DMS114 treated with DMSO at 0.1 percent for 48 hours (cell line): ENCODE measurements at regions not wholly inside any gene's neighbourhood (a gene's known extent, or its start where the extent isn't known, plus 50 kb on each side); places are given as distances from the start of the nearest gene placed in this dataset.

Experiments used
- DNase-seq: peaks from one replicate; lab custom pipeline; 2025; ENCODE audit not compliant: unreplicated experiment; lab: John Stamatoyannopoulos, UW

DNA sequence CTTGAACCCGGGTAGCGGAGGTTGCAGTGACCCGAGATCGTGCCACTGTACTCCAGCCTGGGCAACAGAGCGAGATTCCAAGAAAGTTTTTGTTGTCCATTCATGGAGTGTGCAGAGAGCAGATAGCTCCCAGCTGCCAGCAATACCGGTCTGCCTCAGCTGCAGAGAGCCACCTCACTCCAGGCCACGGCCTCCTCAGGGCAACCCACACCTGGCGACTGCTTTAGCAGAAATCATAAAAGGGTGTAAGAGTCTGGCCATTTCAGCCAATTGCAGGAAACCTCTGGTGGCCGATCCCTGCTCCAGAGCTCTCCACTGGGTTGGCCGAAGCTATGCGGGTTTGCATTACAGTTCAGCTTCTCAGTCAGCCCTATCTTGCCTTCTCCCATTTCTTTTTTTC, 227.4 kb upstream of the BCOR start:
- DNase-seq, result no peak

DNA sequence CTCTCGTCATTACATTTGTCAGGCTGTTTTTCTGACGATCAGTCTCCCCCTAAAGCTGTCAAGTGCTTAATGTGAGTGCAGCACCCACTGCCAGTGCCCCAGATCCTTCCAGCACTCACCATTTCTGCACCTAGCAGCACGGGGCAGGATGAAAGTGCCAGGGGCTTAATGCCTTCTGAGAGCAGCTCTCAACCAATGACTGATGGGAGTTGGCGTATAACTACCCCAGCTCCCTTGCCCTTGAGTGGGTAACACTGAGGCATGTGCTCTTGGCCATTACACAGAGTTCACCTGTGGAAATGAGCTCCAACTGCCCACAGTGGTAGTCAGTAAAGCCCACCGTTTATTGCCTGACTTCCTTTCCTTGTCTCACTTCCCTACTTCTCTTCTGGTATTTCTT, 226.2 kb upstream of the BCOR start:
- DNase-seq, result no peak

DNA sequence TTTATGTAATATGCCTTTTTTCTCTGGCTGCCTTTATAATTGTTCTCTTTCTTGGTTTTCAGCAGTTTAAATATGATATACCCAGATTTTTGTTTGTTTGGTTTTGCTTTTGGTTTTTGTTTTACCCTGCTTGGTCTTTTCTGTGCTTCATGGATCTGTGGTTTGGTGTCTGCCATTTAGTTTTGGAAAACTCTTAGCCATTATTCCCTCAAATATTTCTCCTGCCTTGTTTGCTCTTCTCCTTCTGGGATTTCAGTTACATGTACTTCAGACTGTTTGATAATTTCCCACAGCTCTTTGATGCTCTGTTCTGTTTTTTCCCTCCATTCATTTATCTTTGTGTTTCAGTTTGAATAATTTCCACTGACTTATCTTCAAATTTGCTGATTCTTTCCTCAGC, 223.1 kb upstream of the BCOR start:
- DNase-seq, result no peak

DNA sequence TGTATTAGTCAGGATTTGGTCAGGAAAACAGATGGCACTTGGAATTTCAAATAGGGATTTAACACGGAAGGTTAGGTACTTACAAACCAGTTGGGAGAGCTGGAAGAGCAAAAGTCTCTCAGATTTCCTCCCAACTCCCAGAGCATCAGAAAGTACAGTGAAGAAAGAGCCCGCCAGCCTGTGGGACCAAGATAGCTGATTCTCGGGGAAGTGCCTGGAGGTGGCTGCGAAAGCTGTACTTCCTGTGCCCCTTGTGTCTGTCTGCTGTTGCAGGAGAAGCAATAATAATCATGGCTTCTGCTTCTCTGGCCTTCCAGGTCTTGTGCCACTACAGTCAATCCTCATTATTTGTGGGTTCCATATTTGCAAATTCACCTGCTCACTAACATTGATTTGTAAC, 221.0 kb upstream of the BCOR start:
- DNase-seq, result no peak

DNA sequence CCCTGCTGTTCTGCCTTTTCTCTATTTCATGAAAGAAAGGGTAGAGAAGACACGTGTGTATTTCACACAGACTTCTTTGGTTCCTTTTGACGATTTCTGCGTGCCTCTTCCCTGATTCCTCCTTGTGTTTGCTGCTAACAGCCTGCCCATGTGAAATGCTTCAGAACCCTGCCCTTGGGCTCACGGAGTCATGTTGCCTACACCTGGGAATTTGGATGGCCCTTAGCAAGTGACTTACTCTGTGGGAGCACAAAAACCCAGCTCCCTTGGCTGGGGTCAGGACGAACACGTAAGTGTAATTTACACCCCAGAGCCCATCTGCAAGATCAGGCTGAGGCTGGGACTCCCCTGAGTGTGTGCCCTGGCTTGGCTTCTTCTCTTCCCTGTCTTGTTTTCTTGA, 220.3 kb upstream of the BCOR start:
- no peak for DNase-seq

DNA sequence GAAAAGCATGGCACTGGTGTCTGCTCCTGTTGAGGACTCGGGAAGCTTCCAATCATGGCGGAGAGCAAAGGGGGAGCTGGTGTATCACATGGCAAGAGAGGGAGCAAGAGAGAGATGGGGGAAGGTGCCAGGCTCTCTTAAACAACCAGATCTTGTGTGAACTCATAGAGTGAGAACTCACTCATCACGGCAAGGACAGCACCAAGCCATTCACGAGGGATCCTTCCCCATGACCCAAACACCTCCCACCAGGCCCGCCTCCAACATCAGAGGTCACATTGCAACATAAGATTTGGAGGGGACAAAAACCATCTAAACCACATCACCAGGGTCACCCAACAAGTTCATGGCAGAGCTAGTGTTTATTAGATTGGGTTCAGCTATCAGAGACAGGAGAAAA, 218.7 kb upstream of the BCOR start:
- no peak for DNase-seq

DNA sequence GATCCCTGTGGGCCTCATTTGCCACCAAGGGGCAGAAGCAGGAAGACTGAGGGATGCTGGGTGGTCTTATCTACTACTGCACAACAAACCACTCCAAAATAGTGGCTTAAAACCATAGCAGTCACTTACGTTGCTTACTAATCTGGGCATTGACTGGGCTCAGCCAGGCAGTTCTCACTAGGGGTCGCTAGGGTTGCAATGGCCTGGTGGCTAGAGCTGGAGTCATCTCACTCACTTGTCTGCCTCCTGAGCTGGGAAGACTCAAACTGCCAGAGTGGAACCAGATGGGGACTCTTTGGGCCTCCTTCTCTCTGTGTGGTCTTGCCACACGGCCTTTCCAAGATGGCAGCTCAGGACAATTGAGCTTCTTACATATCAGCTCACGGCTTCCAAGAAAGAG, 216.3 kb upstream of the BCOR start:
- DNase-seq, result no peak

DNA sequence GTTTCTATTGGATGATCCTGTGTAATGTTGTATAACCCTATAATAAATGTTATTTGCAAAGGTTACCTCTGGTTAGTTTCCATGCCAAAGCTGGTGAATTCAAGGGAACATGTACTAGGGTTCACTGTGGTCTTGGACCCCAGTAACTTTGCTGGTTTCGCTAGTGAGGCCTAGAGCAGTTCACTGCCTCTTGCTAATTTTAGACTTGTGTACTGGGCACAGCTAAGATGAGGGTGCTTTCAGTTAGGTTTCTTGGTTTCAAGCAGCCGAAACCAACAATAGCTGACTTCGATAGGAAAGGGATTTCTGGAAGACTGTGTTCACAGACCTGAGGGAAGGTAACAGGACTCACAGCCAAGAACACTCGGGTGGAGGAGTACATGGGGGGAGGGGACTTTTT, 215.5 kb upstream of the BCOR start:
- DNase-seq, result no peak

DNA sequence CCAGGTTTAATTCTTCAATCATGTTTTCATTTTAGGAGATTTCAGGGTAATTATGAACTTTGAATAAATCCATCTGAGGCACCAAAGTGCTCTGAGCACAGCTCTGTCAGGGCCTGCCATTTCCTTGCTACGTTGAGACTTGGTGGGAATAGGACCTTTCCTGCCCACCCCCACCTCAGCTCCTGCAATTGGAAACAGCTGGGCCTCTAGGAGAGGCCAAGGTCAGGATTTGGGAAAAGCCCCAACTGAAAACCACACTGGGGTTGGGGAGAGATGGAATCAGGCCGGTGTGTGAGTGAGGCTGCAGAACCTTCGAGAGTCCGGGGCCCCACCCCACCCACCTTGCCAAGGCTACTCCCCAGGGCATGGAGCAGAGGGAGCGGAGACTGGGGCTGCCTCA, 212.7 kb upstream of the BCOR start:
- no peak for DNase-seq

GRCh38 chrX:40310016-40310415, 212.3 kb upstream of the BCOR start:
- DNase-seq, result no peak

DNA sequence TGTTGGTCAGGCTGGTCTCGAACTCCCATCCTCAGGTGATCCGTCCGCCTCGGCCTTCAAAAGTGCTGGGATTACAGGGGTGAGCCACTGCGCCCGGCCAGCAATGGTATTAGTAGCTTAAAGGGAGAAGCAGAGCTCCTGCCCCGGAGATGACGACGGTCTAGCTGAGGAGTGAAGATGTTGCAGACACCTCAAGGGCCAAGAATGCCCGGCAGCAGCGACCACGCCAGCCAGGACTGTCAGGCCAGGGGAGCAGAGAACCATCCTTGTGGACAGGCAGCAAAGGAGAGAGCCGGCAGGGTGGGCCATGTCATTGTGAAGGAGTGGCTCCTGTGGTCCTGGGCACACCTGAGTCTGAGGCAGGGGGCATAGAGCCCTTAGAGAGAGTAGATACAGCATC, 210.1 kb upstream of the BCOR start:
- DNase-seq, result no peak

- no peak for DNase-seq
Measured at GRCh38 chrX:40304115-40304514, 206.4 kb upstream of the BCOR start.

GRCh38 chrX:40303256-40304077, 205.7 kb upstream of the BCOR start:
- no peak for DNase-seq

DNA sequence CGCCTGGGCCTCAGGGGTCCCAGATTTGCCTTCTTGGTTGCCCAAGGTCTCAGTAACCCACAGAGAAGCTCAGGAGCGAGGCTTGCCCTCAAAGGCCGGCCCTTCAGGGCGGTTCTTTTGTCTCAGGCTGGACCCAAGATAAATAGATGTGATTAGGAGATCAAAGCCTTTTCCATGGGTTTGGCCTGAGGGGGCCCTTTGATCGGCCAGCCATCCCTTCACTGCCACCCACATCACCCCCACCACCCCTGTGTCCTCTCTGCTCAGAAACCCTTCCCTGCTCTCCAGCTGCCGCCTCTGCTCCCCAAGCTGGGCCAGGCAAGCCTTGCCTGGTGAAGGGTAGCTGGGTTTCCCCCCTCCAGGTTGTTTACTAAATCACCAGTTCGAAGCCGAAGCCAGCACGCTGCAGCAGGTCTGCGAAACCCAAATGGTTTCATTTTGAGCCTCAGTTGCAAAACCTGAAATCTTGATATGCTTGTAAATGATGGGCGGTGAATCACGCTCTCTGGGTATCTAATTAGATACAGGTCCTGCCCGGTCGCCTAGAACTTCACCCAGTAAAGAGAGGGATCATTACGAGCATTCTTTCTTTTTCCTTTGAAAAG, 202.6 kb upstream of the BCOR start:
- no peak for DNase-seq

DNA sequence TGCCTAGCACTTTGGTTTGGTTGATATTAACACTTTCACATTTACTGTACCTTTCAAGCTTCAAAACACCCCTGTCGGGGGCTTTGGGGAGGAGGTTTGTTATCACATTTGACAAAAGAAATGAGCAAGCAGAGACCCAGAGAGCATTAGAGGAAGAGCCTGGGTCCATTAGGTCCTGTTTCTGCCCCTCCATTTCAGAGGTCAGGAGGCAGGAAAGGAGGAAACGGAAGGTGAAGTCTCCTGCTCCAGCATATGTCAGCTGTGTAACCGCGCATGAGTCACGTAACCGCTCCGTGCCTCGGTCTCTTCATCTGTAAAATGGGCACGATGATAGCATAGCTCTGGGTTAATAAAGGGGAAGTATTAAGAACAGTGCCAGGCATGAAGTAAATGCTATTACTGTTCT, 201.9 kb upstream of the BCOR start:
- no peak for DNase-seq

- DNase-seq, result no peak
Measured at GRCh38 chrX:40298572-40299479, 201.1 kb upstream of the BCOR start.

DNA sequence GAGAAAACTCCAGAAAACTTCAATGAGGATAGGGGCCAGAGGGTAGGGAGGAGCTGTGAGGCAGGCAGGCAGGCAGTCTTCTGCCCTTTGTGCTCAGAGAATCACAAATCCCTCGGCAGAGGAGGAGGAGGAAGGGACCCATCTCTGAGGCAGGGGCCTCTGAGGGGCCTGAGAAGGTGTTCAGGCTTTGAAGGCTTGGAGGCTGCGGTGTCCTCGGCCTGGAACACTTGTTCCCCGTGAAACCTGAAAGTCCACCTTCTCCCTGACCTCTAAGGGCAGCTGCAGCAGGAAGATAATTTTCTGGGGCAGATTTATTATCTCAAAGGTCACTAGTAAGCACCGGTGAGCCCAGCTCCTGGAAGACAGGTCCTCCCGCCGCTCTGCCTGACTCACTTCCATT, 200.3 kb upstream of the BCOR start:
- no peak for DNase-seq

DNA sequence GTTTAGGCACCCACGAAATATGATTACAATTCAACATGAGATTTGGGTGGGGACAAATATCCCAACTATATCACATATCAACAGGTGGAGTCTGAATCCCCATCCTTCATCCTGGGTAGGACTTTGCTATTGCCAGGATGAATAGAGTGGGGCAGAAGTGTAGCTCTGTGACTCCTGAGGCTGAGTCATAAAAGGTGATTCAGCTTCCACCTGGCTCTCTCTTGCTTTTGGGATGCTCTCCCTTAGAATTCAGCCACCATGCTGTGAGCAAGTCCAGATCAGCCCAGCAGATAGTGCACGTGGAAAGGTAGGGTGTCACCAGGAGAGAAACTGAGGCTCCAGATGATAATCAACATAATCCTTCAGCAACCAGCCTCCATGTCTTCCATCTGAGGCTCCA, 193.8 kb upstream of the BCOR start:
- DNase-seq, result no peak

DNA sequence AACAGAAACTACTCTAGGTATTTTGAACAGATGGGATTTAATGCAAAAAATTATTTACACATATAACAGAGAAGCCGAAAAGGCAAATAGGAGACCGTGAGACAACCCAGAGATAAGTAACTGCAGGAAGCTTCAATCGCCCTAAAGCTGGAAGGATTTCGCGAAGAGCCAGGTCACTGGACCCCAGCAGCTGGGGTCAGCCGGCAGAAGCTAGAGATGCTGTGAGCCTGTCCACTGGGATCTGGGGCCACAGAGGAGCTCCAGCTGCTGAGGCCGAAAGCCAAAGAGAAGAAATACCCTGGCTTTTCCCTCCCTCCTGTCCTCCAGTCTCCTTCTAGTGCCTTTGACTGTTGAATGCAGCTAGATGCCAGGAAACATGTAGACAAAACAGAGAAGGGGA, 192.8 kb upstream of the BCOR start:
- DNase-seq, result no peak

DNA sequence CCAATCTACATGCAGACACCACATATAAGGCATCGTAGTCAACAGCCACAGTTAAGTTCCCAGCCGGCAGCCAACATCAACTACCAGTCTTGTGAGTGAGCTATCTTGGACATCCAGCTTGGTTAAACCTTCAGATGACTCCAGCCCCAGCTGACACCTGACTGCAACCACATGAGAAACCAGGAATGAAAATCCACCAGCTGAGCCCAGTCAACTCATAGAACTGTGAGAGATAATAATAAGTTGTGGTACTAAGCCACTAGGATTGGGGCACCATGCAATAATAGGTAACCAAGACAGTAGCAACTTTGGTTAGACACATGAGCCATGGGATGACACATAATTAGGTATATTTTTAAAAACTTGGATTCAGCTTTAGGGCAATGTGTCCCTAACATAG, 188.1 kb upstream of the BCOR start:
- DNase-seq, result no peak

DNA sequence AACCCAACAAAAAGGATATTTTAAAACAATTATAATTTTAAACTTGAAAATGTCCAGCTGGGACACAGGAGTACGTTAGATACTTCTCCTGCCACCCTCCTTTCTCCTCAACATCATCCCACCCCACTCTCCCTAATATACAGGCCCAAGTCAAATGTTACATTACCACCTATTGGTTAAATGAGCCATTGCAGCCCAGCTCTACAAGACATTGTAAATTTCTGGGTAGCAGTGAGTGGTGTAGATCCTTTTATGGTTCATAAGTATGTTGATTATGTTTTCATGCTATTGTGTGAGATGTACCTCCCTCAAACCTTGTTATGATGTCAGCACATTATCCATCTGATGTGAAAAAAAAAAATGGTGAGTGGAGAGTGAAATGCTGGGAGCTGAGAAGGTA, 187.1 kb upstream of the BCOR start:
- DNase-seq, result no peak

DNA sequence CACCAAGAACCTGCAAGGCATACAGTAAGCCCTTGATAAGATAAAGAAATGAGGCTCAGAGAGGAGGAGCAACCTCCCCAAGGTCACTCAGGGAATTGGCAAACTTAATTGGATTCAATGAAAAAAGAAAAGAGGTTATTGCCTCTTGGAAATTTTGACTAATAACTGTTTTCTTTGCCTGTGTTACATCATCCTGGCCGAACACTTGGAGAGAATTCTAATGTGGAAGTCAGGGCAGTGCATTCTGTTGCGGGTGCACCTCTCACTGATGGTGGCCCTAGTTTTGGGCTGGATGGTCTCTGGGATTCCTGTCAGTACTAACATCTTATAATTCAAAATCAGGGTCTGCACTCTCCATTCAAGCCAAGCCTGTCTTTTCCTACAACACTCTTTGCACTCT, 186.2 kb upstream of the BCOR start:
- no peak for DNase-seq
